ENCODE measurements at regions not wholly inside any gene's neighbourhood (a gene's known extent, or its start where the extent isn't known, plus 50 kb on each side); places are given as distances from the start of the nearest gene placed in this dataset.

GRCh38 chr13:99661791-99662190, 160.5 kb downstream of the TM9SF2 start:
- TF ChIP-seq CTCF (IDR thresholded peaks at IDR 0.05; ENCODE audit: low read depth, low read length) (no peak), POLR2A (IDR thresholded peaks at IDR 0.05; ENCODE audit: extremely low read depth, insufficient read length) (no peak)
